ENCODE measurements at regions not wholly inside any gene's neighbourhood (a gene's known extent, or its start where the extent isn't known, plus 50 kb on each side); places are given as distances from the start of the nearest gene placed in this dataset.

- peak overlapping the region in 1 of 21 experiments; percentile 1 for H3K27ac ChIP-seq
- H3K4me3 ChIP-seq = no peak overlapping the region
Measured at GRCh38 chr5:159451197-159452052, 121.1 kb upstream of the IL12B start.

GRCh38 chr5:159452480-159453167, 122.3 kb upstream of the IL12B start:
- Histone ChIP-seq H3K27ac (no peak overlapping the region), H3K4me3 (no peak overlapping the region)

GRCh38 chr5:159453209-159453608, 122.9 kb upstream of the IL12B start:
- no peak overlapping the region for H3K4me3 ChIP-seq
- no peak overlapping the region for H3K27ac ChIP-seq

GRCh38 chr5:159456261-159456660, 126.0 kb upstream of the IL12B start:
- Histone ChIP-seq H3K27ac (no peak overlapping the region), H3K4me3 (no peak overlapping the region)

GRCh38 chr5:159456722-159457465, 126.6 kb upstream of the IL12B start:
- no peak overlapping the region for H3K4me3 ChIP-seq
- no peak overlapping the region for H3K27ac ChIP-seq

- no peak overlapping the region for H3K4me3 ChIP-seq
- H3K27ac ChIP-seq = no peak overlapping the region
Measured at GRCh38 chr5:159458217-159458711, 128.0 kb upstream of the IL12B start.

GRCh38 chr5:159459132-159459627, 128.9 kb upstream of the IL12B start:
- H3K27ac ChIP-seq = no peak overlapping the region
- H3K4me3 ChIP-seq = no peak overlapping the region

GRCh38 chr5:159459951-159460538, 129.8 kb upstream of the IL12B start:
- H3K4me3 ChIP-seq = no peak overlapping the region

GRCh38 chr5:159463590-159464321, 133.5 kb upstream of the IL12B start:
- H3K4me3 ChIP-seq = no peak overlapping the region
- H3K27ac ChIP-seq = no peak overlapping the region

More at GRCh38 chr5:159459951-159460538, 129.8 kb upstream of the IL12B start:
- H3K27ac ChIP-seq = no peak overlapping the region

GRCh38 chr5:159465604-159466003, 135.3 kb upstream of the IL12B start:
- Histone ChIP-seq H3K27ac (no peak overlapping the region), H3K4me3 (no peak overlapping the region)

GRCh38 chr5:159467666-159468065, 137.4 kb upstream of the IL12B start:
- Histone ChIP-seq H3K27ac (no peak overlapping the region), H3K4me3 (no peak overlapping the region)

GRCh38 chr5:159469496-159470372, 139.4 kb upstream of the IL12B start:
- peak overlapping the region in 1 of 21 experiments; percentile 41 for H3K27ac ChIP-seq
- H3K4me3 ChIP-seq = no peak overlapping the region

GRCh38 chr5:159471904-159472303, 141.6 kb upstream of the IL12B start:
- peak overlapping the region in 1 of 21 experiments; percentile 34 for H3K27ac ChIP-seq
- no peak overlapping the region for H3K4me3 ChIP-seq

GRCh38 chr5:159475026-159475425, 144.7 kb upstream of the IL12B start:
- H3K27ac ChIP-seq = no peak overlapping the region
- no peak overlapping the region for H3K4me3 ChIP-seq

GRCh38 chr5:159478950-159479349, 148.7 kb upstream of the IL12B start:
- Histone ChIP-seq H3K27ac (no peak overlapping the region), H3K4me3 (no peak overlapping the region)

GRCh38 chr5:159480849-159481248, 150.6 kb upstream of the IL12B start:
- no peak overlapping the region for H3K4me3 ChIP-seq
- no peak overlapping the region for H3K27ac ChIP-seq

- no peak overlapping the region for H3K27ac ChIP-seq
- H3K4me3 ChIP-seq = no peak overlapping the region
Measured at GRCh38 chr5:159481751-159482150, 151.5 kb upstream of the IL12B start.

GRCh38 chr5:159486836-159487235, 156.5 kb upstream of the IL12B start:
- H3K4me3 ChIP-seq = no peak overlapping the region
- no peak overlapping the region for H3K27ac ChIP-seq

Measured in skin epidermis (tissue), 12 donors.